KG1 (cell line): ENCODE measurements at regions not wholly inside any gene's neighbourhood (a gene's known extent, or its start where the extent isn't known, plus 50 kb on each side); places are given as distances from the start of the nearest gene placed in this dataset.

Experiments
- DNase-seq: peaks from one replicate; lab custom pipeline; 2025; lab: John Stamatoyannopoulos, UW

DNA sequence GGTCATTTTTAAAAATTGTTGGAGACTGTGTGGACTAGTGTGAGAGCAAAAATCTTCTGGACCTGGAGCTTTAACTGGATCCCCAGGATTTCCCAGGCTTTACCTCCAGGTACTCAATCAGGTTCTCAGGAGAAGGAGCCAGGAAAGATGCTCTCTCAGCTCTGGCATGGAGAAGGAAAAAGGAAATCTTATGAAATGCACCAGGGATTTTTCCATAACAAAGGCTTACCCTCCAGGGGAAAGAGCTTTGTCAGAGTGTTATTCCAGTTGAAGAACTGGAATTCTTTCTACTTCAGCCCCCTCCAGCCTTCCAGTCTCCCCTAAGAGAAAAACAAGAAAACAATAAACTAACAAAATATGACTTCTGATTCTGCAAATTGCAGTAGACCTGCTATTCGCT is 436.7 kb upstream of the ANKRD30A start:
- DNase-seq = no peak

DNA sequence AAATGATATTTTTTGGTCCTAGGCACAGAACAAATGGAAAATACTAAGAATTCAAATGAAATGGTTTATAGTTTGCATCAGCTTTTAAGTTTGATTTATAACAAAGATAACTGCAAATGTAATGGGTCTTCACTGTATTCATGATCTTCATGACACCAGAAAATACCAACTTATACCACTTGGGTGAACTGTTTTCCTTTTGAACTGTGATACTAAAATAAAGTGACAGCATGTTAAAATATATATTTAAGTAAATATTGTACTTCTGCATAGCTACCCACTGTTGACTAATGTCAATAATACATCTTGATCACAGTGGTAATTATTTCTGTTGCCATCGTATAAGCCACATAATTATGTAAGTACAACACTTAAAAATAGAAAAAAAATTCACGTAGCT is 442.0 kb upstream of the ANKRD30A start:
- DNase-seq = no peak

DNA sequence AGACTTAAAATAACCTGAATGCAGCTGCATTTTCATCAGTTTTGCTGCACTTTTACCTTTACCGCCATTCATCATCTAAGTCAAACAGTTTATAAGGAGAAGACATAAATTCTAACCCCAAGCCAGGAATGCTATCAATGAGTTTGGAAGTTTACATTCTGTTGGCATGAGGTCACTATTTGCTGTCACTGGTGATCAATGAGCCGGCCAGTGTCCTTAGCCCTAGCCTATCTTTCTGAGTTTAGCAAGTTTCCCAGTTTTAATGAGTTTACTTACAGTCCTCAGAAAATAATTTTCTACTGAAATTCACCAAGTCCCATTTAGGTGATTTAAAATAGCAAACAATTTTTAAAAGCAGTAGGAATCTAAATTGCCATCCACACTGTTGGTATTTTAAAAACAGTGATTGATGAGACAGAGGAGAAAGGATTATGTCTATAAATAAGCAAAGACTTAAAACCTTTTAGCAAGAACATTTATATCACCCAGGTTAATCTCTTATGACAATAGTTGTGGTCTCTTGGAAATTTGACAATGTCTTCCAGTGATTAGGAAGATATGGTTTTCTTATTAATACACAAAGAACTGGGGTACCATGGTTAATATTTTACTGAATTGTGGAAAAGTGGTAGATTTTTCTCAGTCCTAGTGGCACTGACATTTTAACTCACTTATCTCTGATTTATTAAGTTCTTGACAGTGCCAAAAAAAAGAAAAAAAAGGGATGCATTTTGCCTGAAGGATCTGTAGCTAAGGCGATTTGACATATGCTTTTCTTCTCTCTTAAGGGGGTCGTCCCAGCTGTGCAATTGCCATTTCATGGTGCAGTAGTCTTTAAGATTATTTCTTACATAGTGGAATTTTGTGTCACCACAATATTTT is 443.4 kb upstream of the ANKRD30A start:
- DNase-seq = no peak

DNA sequence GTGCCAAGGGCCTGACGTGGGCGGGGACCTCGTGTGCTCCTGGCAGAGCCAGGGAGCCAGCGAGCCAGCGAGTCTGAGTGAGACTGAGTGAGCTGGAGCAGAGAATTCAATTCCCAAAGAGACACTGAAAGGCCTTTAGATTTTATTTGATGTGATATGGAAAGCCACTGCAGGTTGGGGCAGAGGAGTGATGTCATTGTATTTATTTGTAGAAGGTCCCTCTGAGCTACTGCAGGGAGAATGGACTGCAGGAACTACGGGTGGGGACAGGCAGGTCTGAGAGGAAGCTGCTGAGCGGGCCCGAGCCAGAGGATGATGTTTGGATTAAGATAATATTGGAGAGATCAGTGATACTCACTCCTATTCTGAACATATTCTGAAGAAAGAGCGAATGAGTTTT is 445.8 kb upstream of the ANKRD30A start:
- no peak for DNase-seq

DNA sequence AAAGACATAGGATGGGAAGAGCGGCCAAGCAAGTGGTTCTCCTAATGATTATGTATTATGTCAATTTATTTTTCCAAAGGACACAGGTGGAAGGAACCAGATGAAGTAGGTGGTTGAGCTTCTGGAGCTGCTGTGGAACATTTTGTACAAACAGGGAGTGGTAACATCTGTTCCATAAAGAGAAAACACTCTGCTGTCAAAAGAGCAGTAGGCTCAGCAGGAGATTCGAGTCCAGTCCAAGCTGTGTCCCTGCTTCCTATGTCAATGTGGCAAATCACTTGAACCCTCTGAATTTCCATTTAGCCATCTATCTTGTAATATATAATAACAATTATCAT is 448.0 kb upstream of the ANKRD30A start:
- DNase-seq = no peak

DNA sequence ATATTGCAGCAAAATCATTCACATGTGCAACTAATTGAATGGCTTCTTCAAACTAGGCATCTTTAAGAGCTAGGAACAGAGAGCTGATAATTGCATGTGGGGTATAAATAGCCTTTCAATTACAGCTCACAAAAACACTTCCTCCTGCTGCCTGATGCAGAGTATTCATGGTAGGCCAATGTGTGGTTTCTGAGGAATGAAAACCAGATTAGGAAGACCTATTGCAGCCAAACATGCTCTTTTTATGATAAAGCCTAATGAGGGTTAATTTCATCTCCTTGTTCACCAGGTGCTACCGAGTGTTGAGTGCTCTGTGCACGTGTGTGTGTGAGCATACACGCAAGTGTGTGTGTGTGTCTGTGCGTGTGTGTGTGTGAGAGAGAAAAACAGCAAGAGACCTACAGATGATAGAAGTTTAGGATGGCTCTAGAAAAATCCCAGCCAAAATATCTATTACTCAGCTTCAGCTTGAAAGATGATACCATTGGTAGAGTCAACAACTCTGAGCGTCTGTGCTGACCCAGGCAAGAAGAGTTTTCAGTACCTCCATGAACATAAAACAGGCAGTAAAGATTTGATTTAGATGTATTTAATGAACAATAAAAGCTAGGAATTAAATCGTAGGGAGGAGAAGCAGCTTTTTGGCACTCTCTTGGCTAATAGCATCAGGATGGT is 448.5 kb upstream of the ANKRD30A start:
- no peak for DNase-seq

DNA sequence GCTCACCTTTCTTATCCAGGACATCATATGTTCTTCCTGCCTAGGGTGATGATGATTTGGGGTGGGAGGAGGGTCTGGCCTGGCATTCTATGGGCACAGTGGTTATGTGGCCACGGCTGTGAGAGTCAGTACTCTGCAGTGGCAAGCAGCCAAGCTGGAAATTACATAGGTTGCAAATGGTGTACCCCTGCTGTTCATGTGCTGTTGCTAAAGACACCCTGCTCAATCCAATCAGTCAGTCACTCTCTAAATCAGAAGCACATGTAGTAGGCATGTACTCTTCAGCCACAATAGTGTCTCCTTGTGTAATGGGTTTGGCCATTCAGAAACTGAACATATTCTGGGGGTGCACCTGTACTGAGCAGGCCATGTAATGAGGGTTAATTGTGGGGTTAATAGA is 449.1 kb upstream of the ANKRD30A start:
- no peak for DNase-seq

DNA sequence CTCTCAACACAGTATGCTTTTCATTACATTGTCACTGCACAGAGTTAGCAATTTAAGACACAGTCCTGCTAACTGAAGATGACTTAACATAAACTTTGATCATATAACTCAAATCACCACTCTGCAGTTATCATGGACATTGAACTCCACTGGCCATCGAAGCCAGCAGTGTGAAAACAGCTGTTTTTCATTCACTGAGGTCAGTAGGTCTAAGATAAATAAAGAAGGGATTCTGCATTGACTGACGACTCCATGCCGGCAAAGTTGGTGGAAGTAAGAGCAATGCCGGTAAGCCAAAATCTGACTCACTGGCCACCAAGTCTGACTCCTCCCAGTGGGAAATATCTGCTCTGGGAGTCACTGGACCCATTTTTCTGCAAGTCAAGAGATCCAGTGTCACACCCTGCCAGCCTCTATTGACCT is 449.9 kb upstream of the ANKRD30A start:
- no peak for DNase-seq

DNA sequence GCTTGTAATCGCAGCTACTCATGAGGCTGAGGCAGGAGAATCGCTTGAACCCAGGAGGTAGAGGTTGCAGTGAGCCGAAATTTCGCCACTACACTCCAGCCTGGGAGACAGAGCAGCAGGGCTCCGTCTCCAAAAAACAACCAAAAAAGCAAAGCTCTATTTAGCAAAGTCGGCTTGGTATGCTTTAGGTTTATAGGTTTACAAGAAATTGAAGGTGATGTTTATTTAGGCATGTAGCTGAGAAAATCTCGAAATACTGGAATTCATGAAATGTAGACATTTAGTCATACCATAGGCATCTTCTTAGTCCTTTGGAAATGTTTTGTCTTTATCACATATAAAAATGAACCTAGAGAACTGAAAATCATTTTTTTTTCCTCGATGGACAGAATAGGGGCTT is 453.8 kb upstream of the ANKRD30A start:
- no peak for DNase-seq

DNA sequence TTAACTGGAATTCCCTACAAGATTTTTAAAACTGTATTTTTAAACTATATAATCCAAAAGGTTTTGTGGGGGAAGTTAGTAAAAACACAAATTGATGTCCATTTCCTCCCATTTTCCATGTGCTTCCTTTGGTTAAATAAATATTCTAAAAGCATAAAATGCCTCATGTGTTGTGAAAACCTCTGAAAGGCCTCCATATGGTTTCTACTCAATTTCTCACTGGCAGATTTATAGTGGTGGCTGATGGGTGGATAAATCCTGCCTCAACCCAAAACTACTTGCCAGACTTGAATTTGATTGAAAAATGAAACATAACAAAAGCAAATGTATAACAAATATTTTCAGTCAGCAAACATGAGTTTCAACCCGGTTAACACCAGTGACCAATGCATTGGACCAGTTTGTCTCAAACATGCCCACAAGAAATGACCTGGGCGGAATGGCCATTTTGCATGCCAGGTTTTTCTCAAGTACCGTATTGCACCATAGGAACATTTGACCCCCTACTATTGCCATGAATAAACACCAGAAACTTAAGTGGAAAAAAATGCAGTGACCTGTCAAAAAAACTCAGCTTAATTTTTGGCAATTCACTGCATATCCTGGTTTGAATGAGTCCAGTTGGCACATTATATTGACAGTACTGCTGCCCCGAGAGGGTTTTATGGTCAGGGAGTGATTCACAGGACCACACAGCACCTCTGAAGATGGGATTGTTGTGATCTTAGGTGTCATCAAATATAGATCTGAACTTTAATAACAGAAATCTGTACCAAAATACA is 454.6 kb upstream of the ANKRD30A start:
- no peak for DNase-seq

DNA sequence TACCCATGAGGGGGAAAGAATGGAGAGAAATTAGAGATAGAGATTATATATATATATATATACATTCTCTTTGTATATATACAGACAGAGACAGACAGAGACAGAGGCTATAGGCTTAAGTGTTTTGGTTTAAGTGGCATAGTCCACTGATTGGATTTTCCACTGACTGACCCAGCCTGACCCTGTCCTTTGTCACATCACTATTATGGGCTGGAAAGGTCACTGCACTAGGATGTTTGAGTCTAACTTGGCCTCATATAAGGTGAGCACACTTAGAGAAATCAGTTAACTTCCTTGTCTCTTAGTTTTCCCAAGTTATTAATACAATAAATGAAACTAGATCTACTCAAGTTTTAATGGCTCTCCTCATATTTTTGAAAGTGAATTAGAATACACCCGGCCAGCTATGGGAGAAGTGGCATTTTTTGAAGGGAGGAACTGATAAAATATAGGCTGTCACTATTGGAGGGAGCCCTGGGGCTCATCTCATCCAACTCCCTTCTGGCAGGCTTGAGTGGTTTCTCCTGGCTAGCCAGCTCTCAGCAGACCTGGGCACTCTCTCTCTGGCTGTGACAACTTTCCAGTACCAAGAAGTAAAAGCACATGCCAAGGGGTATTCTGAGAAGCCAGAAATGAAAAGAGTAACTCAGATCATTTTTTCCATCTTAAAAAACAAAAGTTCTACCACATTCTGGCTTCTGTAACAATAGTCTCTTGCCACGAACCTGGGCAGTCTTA is 455.6 kb upstream of the ANKRD30A start:
- DNase-seq = no peak

DNA sequence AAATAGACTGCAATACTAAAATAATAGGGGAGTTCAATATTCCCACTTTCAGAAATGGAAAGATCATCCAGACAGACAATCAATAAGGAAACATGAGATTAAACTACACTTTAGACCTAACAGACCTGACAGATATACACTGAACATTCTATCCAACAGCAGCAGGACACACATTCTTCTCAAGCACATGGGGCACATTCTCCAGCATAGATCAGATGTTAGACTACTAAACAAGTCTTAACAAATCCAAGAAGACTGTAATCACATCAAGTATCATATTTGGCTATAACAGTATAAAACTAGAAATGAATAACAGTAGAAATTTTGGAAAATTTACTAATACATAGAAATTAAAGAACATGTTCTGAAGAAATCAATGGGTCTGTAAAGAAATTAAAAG is 458.9 kb upstream of the ANKRD30A start:
- no peak for DNase-seq

DNA sequence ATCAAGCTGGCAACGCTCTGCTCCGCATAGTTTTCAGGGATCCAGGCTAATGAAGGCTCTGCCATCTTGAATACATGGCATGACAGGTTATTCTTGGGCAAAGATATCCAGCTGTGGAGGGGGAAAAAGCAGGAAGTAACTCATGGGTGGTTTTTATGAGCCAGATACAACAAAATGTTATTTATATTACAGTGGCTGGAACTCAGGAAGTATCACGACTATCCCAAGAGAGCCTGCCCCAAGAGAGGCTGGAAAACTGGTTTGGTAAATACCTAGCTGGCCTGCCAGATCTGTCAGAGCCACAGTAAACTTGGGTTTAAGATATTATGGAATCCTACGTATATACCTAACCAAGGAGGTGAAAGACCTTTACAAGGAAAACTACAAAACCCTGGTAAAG is 462.8 kb upstream of the ANKRD30A start:
- no peak for DNase-seq

DNA sequence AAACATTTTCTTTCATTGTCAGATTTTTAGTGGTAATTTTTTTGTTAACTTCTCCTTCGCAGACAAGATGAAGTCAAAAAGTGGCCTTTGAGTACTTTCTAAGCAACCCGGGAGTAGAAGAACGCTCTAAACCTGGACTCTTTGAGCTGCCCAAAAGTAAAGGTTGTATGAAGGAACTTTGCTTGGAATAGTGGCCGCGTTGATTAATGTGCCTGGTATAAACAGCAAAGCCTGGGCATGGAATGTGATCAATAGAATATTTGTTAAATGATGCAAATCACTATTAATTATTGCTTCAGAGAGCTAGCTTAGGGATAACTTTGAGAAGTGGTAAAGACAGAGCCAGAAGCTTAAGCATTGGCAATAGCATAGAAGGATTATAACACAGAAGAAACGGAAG is 475.1 kb upstream of the ANKRD30A start:
- DNase-seq = no peak

DNA sequence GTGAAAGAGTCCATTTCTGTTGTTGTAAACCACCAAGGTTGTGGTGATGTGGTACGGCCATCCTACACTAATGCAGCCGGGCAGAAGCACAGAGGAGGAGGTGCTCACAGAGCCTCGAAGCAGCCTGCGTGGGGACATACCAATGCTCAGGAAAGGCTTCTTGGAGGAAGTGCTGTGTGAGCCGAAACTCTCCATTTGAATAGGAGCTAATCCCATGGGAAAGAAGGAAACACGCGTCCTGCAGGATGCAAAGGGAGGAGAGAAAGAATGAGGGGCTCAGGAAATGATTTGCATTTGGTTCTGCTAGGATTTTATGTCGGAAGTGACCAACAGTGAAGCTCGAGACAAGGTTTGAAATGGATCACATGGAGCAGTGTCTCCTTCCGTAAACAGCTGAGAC is 477.9 kb upstream of the ANKRD30A start:
- DNase-seq = no peak

DNA sequence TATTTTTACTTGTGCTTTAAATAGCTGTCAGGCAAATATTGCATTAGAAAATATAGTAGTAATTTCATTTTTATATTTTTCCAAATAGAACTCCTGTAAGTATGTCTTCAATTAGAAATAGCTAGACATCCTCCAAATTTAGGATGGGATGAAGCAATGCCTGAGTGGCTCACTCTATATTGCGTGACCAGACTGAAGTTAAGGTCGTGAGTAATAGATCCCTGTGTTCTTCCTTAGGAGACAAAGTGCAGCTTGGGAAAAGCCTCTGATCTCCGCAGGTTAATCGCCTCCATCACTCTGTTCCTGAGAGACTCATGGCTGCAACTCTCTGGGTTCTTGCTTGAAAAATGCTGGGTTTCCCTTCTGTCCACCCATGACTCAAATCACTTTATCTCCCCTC is 484.8 kb upstream of the ANKRD30A start:
- DNase-seq = no peak

DNA sequence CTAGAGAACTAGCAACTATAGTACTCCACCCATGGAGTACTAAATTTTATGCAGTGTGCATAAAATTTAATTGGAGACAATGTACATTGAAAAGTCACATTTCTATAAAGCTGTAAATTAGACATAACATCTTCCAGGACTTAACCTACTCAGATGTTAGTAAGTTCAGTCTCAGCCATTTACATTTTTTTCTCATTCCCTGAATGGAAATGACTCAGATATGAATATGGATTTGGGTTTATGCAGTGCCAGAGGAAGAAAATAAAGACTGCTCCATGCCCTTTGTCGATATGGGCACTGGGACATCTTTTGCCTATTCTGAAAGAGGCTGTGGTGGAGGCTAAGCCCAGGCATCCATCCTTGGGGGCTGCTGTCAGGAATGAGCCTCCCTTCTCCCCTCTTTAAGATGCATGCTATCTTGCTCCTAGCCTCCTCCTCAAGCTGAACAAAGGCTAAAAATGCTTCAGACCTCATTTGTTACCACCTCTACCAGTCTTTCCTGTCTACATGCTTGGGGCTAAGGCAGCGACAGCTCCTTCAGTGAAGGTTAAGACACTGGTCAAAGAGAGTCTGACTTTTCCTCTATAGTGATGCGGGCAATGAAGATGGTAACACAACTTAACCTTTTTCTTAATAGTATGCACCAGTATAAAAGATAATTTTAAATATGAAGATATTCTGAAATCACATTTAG is 486.8 kb upstream of the ANKRD30A start:
- DNase-seq = no peak

DNA sequence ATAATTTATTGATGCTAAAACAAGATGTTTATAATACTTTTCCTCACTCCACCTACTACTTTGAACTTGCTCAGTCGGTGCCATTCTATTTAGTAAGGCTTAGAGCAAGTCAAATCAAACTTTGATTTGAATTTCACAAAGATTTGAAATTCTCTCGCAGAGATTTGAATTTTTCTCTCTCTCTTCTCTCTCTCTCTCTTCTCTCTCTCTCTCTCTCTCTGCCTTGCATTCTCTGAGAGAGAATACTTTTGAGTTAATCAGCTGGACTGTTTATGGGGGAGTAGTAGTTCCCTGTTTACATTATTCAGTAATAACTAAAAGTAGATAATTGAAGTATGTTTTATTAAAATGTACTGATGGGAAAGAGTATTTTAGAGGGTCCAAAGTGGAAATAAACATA is 488.5 kb upstream of the ANKRD30A start:
- DNase-seq = no peak

DNA sequence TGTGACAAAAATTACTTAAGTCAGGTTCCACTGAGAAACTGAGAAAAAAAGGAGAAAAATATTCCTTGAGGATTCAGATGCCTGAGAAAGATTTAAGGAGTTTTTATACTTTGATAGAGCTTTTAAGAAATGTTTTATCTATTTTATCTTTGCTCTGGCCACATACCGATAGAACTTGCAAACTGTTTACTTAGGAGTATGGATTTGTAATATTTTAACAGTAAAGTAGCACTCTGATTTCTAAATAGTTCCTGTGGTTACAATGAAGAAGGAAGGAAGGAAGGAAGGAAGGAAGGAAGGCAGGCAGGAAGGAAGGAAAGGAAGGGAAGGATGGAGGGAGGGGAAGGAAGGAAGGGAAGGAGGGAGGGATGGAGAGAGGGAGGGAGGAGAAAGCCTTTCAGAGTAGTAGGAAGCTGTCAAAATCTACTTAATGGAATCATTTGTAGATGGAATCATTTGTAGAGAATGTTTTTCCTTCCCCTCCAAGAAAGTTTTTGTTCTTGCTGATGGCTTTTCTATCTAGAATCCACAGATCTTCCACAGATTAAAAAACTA is 489.0 kb upstream of the ANKRD30A start:
- no peak for DNase-seq

DNA sequence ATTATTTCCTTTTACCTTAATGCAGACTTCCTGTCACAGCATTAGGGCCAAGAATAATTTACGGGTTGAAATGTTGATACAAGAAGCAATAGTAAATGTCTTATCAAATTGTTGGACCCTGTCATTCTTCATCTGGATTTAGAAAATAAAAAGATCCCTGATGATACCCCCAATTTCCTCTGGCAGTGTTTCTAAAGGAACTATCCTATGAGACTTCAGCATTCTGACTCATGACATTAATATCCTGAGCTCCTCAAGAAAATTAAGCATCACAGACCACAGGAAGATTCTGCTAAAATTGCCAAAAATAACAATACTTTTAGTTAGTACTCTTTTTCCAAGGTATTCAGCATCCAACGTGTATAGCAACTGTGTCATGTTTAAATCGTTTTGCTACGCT is 490.5 kb upstream of the ANKRD30A start:
- no peak for DNase-seq

DNA sequence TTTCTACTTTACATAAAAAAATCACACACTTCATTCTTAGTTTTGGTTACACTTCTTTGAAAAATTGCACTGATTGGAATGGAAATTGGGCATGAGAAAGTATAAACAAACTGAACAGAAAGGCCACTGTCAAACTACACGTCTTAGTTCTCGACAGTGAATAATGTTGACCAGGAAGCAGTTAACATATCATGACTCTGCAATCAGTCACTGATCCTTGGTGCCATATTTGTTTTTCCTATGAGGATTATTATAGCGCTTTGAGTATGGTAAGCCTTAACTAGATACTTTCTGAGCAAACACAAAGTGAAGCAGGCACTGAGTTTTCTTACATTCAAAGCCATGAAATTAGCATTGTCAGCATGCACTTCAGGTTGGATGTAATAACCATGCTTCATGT is 495.1 kb upstream of the ANKRD30A start:
- no peak for DNase-seq
